T-helper 1 cell treated with Interleukin-12 subunit alpha and Interleukin-12 subunit beta and Interleukin-4 antibody, amounts not matched to agents 30 ng/mL and 1 ng/mL, for 36 hours (primary cell): ENCODE measurements at regions not wholly inside any gene's neighbourhood (a gene's known extent, or its start where the extent isn't known, plus 50 kb on each side); places are given as distances from the start of the nearest gene placed in this dataset.

ENCODE experiments used
- intact Hi-C: fragments of 100-400 bp; cut with micrococcal nuclease; formaldehyde crosslinking; loops from one replicate; pipeline ENCODE4 v1.15.1; 2024

DNA sequence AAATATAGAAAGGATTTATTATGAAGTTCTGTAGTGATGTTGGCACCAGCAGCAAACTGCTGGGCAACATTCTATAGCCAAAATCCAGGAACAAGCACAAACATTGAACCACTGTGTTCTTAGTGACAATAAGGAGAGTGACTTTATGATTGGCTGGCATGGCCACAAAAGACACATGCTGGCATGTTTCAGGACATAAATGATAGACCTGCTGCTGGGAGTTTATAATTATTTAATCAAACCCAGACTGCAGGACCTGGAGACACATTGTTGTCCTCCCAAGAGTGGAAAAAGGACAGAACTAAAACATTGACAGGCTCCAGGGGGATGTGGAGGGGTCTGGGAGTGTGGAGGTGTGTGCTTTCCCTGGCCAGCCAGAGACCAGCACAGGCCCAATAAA lies 255.3 kb upstream of the LRTM1 start:
- intact Hi-C loops, result no loop called here

DNA sequence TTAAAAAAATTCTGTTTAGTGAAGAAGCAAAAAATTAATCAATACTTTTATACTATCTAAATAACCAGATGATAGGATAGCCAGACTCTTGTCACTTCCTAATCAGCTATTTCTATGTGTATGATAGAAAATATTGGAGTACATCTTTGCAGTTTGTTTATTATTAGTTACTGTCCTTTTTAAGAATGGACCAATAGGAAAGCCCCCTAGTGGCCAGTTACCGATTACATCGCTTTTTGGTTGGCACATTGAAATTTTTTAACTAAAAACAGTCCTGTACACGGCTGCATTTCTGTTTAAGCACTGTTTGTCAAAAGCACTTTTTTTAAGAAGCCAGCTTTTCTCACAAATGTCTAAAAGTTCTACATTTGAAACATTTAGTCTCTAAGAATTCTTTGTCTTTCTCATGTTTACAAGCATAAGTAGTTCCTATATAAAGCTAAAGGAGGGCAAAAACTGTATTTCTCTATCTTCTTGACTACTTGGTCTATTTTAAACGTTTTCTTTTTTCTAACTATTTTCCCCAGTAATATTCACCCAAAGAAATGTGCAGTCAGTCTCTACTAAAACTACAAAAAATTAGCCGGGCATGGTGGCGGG lies 253.2 kb upstream of the LRTM1 start:
- intact Hi-C loops, result loop anchor here (1.0 to 2.0 kb wide), 2 partner anchors 328 to 752 kb away; no protein-coding TSS in a partner anchor

DNA sequence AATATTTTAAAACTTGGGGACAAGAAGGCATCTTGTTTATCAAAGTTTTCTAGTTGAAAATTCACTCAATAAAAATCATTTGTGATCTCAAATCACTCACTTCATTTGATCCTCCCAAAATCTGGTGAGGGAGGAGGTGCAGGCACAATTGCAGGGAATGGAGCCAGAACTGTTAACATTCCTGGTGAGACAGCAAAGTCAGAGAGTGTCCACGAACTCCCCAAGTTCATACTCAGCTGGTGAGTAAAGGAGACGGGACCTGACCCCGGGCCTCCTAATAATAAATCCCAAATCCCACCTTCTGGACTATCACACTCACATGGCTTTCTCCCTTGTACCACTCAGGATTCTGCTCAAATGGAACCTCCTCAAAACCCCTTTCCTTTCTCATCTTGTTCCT lies 252.3 kb upstream of the LRTM1 start:
- intact Hi-C loops, result loop anchor here (2.0 kb wide), 1 partner anchor 751 kb away; no protein-coding TSS in a partner anchor

DNA sequence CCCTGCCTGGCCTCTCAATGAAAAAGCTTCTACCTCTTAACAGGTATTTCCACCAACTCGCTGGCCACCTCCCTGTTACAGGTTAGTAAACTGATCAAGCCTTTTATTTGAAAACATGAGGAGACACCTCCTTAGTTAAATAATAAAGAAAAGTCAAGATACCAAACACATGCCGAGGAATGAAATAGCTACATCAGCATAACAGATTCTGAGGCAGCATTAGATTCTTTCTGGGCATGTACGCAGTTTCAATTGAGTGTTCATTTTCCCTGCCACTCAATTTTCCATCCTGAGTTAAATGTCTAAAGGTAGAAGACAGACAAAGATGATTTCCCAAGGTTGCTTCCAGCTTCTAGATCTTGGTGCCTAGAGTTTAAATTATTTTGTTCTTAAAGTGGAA lies 250.5 kb upstream of the LRTM1 start:
- intact Hi-C loops, result no loop called here

DNA sequence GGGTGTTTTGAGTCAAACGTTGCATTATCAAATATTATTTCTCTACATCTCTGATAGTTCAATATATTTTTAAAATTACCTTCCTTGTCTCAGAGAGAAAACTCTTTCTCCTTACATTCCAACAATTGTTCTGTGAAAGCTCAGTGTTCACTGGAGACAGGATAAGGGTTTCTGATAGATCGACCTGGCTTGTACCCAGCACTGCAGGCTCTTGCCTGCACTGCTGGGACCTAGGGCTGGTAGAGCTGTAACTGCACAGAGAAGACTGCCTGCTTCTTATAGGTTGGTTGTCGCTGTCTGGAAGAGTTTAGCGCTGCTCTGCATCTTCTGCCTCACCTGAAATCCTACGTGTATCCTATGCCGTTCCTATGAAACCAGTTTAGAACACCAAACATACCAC lies 249.9 kb upstream of the LRTM1 start:
- intact Hi-C loops, result no loop called here

DNA sequence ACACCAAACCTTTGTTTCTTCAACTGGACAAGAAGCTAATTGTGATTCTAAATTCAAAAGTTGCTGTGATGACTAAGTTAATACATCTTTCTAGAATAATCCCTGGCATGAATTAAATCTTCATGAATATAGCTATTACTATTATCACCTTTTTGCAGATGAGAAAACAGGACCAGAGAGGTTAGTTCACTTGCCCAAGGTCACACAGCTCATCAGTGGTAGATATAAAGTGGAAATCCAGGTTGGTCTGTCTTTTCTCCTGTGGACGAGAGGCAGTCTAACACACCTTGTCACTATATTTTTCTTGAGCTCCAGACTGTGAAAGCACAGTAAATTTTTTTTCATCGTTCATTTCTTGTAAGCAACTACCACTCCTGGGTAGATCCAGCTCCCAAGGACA lies 247.6 kb upstream of the LRTM1 start:
- intact Hi-C loops, result no loop called here

DNA sequence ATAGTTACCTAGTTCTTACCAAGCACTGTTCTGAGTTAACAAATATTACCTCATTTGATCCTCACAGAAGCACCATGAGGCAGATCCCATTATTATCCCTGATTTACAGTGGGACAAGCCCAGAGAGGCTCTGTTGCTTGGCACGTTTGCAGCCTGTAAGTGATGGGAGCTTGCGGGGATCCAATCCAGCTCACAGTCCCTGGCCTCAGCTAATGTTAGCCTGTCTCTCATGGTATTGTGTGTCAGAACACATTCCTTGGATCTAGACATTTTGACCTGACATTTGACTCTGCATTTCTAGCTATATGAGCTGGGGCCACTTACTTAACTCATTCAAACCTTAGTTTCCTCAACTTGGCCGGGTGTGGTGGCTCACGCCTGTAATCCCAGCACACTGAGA lies 246.9 kb upstream of the LRTM1 start:
- intact Hi-C loops, result no loop called here

DNA sequence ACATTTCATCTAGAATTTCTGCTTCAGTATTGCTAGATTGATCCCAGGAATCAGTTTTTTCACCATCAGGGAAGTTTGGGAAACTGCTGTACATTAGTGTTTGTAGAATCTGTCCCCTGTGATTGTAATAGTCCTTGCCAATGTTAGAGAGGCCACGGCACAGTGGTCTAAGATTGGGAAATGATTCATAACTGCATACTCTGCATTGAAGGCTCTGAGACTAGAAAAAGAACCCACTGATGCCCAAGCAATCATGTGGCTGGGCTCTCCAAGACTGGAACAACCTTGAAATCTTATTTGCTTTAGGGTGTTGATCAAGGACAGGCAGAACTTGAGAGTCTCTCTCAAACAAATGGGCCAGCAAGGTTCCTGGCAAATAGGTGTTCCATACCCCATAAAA lies 245.6 kb upstream of the LRTM1 start:
- intact Hi-C loops, result no loop called here

DNA sequence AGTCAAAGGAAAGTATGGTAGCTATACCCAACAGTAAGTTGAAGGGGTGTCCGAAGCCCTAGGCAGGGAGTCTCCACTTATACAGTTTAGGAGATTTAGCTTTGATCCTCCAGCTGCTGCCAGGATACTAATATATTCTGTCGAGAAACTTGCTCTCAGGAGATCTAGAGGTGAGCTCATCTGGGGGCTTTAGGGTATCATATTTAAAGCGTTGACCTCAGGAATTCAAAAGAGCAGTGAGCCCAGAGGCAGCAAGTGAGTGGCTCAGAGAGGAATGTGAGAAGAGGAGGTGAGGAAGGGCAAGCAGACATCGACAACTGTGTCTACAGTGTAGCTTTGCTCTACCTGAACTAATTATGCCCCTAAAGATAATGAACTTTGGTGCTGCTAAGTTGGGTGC lies 245.1 kb upstream of the LRTM1 start:
- intact Hi-C loops, result no loop called here

DNA sequence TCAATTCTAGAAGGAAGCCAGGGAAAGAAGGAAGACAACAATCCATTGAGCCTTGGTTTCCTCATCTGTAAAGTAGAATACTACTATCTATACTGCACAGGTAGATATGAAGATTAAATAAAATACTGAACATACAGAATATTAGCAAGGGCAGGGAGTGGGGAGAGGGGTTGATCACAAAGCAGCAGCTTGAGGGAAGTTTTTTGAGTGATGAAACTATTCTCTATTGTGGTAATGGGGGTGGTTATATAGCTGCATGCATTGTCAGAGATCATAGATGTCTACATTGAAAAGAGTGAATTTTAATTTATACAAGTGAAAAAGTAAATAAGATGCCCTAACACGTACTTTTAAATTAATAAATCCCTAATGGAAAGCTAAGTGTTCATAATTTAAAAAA lies 242.6 kb upstream of the LRTM1 start:
- intact Hi-C loops, result no loop called here

DNA sequence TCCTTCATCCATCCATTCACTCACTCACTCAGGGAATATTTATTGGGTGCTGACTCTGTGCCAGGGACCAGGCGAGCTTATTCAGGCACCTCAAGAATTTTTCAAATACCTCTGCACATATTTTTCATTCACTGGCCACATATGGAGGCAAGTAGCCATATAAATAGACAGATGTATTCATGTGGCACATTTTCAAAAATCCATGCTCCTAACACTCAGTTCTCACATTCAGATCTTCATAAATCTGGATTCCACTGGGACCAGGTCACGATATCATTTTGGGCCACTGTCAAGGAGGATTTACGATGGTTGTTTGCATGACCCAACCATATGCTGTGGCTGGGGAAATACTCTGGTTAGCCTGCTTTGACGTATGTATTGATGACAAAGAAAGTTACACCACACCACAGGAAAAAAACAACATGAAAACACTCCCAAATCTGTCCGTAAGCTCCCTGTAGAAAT lies 241.8 kb upstream of the LRTM1 start:
- intact Hi-C loops, result no loop called here

DNA sequence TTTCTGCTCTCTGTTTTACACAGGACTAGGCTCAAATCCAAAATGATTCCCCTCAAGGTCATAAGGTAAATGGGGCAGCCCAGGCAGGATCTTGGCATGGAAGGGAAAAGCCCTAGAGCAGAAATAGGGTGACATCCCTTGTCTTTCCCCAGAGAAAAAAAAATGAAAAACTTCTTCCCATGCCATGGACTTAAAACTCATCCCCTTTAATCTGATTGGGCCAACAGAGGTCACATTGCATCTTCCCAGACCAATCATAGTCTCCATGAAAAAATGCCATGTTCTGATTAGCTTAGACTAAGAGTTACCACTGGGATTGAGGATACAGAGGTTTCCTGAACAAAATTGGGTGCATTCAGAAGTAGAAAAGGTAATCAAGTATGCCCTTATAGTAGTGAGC lies 241.3 kb upstream of the LRTM1 start:
- intact Hi-C loops, result no loop called here

DNA sequence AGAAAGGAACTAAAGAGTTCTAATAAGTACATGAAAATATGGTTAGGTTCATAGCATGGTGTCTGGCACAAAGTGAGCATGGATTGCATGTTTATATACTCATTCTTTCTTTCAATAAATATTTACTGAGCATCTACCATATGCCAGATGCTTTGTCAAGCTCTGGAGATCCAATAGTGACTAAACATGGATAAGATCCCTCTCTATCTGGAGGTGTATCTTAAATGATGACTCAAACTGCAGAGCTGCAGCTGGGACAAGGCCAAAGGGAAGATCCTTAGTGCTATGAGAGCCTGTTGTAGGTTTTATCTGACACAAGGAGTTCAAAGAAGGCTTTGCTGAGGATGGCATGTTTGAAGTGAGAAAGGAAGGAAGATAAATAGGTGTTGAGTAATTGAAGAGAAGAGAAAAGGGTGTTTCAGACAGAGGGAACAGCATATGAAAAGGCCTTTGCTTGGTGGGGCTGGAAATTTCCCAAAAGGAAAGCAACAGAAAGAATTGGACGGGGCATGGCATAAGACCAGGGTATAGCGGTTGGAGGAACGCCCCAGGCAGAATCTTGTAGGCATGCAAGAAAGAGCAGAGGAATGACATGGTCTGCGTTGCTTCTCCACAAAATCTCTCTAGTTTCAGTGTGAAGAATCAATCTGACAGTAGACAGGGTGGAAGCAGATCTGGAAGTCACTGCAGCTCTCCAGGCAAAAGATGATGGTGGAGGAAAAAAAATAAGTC lies 239.9 kb upstream of the LRTM1 start:
- intact Hi-C loops, result no loop called here

DNA sequence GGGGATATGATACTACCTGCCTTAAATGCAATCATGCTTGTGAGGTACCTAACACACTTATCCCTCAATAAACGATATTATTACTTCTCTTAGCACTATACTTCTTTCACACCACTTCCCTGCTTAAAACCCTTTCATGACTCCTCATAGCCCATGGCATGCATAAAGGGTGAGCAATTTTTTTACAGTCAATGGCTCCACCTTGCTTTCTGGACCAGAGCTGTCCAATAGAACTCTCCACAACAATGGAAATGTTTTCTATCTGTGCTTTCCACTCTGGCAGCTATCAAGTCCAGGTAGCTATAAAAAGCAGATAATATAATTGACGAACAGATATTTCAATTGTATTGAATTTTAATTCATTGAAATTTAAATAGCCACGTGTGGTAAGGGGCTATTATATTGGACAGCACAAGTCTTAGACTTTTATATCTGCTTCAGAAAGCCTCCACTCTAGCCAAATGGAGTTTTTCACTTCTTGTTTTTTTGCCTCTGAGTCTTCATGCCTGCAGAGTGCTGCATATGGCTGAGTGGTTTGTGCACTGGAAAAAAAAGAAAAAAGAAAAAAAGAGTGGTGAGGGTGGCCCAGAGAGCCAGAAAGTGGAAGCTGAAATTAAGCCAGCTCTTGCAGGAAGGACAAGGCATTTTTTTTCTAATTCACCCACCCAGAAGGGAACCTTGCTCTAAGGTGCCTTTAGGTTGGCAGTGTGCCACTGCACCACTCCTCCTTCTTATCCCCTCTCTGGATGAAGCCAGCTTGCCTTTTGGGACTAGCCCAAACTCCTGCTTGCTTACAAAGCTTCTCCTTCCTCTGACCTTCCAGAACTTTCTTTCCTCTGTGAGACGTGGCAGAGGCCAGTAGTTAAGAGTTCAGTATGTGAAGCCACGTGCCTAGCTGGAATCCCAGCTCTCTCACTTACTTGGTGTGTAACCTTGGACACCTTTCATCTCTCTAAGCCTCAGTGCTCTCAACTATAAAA lies 239.0 kb upstream of the LRTM1 start:
- intact Hi-C loops, result no loop called here

DNA sequence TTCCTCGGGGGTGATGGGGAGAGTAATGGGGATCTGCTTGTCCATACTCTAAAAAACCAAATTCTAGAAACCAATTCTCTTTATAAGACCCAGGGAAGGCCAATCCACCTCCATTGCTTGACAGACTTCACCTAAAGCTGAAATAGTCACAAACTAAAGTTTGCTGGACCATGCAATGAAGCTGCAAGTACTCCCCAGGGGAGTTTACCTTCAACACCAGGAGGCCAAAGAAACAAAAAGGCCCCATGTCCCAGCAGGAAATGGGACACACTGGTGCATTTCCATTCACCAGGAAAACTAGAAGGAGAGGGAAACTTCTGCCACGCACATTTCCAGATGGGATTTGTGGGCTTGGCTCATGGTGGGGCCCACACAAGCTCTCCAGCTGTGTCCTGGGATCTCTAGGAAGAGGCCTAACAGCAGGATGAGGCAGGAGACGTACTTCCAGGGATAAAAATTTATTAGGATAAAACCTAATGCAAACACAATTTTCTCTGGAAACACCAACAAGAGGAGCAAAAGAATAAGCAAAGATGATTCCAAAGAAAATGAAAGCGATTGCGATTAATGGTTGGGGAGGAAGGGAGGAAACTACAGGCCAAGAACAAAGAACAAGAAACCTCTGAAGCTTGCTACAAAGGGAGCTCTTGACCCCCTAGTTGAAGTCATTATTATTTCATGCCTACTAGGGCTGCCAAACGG lies 238.0 kb upstream of the LRTM1 start:
- intact Hi-C loops, result no loop called here

DNA sequence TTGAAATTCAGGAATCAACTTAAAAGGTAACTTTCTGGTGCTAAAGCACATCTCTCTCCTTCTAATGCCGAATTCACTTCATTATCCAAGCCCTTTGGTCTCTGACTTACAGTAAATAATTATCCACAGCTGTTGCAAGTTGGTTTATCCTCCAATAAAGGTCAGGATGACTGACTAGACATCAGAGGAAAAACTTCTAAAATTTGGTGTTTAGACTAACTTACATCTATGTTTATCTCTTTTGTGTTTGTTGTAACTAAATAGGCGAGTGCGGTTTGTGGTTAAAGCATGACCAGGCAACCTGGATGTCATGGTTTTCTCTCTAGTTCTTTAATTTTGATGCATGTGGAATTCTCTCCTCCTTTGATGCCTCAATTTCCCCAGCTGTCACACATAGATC lies 237.4 kb upstream of the LRTM1 start:
- intact Hi-C loops, result no loop called here

DNA sequence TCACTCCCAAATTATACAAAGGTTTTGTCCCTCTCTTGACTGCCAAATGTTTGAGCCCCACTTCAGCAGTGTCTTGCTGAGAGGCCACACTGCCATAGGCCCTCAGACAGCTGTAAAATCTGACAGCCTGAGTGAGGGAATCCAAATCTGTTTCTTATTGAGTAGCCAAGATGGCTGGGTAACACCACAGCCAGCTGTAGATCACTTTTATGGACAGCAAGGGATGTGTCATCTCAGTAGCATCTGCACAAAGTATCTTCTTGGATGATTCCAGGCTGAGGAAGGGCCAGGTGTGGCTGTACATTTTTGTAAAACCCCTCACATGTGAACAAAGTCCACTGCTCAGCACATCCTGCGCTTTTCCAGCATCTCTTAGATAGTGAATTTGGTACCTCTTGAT lies 237.0 kb upstream of the LRTM1 start:
- intact Hi-C loops, result no loop called here

DNA sequence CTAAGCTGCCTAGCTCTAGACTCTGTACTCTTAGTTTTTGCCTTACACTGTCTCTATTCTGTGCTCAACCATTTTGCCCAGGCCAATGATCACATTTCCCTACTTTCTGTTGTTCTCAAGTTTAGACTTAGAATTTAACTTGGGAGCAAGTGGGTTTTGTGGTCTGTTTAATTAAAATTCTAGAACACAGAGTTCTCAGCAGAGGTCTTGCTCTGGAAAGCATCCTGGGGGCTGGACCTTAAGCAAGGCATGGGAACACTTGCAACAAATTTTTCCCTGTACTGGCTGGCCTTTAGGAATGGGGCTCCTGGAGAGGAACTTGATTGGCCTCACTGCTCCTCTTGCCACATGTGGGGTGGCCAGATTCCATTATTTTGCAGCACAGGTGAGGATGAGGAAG lies 236.3 kb upstream of the LRTM1 start:
- intact Hi-C loops, result no loop called here

DNA sequence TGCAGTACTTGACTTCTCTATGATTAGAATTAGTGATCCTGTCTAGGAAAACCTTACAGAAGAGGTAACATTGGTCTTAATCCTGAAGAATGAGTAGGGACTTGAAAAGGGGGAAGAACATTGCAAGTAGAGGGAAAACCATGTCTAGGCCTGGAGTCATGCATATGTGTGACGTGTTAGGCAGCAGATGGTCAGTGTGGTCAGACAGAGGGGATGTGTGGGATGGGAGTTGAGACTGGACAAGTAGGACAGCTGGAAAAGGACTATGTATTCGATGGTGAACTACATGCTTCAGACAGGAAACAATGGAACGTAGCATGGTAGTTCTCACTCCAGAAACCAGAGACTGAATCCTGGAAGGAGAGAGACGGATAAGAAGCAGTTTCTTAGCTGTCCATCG lies 235.6 kb upstream of the LRTM1 start:
- intact Hi-C loops, result no loop called here

DNA sequence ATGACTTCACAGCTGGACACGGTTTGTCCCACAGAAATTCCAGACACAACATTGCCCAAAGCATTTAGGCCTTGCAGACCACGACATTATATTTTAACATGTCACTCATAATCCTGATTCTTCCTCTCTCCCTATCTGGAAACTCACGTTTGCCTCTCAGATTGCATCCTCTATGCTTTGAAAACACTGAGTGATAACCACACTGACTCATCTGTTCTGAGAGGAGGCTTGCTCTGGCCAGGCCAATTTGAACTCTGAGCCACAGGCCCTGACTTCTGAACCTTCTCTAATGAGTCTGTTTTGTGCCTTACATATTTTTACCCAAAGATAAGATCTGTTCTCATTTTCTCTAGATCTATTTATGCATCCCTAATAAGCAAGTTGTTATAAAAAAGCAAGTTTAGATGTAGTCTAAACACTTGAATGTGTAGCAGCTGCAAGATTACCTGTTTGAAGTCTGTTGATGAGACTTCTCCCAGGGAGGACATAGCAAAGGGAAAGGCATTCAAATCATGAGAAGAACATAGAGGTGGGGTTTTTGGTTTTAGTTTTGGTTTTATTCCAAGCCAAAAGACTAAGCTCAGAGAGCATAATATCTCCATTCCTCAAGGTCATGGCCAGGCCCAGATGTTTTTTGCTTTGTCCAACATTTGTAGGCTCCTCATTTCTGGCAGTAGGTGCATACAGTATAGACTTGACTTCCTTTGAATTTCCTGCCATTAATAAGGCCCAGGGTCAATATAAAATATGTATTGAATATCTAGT lies 234.4 kb upstream of the LRTM1 start:
- intact Hi-C loops, result no loop called here

DNA sequence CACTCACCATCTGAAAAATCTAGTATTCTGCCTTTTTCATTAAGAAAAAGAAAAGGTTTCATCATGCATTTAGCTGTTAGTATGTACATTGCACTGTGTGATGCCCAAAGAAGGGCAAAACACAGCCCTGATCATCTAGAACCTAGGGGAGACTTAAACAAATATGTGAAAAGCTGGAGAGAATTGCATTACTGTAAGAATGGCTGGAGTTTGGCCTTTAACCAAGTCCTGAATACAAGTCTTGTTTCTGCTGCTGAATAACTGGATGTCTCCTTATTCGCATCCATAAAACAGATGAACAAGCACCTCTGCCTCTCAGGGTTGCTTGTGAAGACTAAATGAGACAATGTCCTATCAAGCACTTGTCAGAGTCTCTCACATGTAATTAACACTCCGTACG lies 233.4 kb upstream of the LRTM1 start:
- intact Hi-C loops, result no loop called here
